Mesodermal cell (in vitro differentiated cells): ENCODE measurements at regions not wholly inside any gene's neighbourhood (a gene's known extent, or its start where the extent isn't known, plus 50 kb on each side); places are given as distances from the start of the nearest gene placed in this dataset.

ENCODE experiments used
- H3K27ac ChIP-seq: 2 replicates; pipeline ENCODE4 v1.7.0; 2013; ENCODE audit warnings: mild to moderate bottlenecking, low read depth, low read length, moderate library complexity; ENCODE audit not compliant: severe bottlenecking
- H3K36me3 ChIP-seq: 2 replicates; pipeline ENCODE4 v1.7.1; 2013; ENCODE audit warnings: mild to moderate bottlenecking, low read length, moderate library complexity; ENCODE audit not compliant: control insufficient read depth, insufficient read depth
- H3K4me1 ChIP-seq: one replicate; pipeline ENCODE4 v1.7.1; 2013; ENCODE audit warnings: mild to moderate bottlenecking, low read length; ENCODE audit not compliant: insufficient read depth, control insufficient read depth, poor library complexity, severe bottlenecking
- H3K4me3 ChIP-seq: 2 replicates; pipeline ENCODE4 v1.7.0; 2013; ENCODE audit warnings: low read length, control low read depth, mild to moderate bottlenecking; ENCODE audit not compliant: insufficient read depth, poor library complexity, severe bottlenecking; ENCODE audit errors: extremely low read depth
- H3K9me3 ChIP-seq: 2 replicates; pipeline ENCODE4 v1.7.1; 2013; ENCODE audit warnings: mild to moderate bottlenecking, low read length, moderate library complexity; ENCODE audit not compliant: control insufficient read depth
- WGBS, 2 experiments: methylation state at CpG; one replicate each; pipeline ENCODE4 v1.1.5; 2013; ENCODE audit warnings: missing lambda C conversion rate in 2 of 2; ENCODE audit not compliant: insufficient coverage in 2 of 2; 5-methylcytosine and 5-hydroxymethylcytosine counted together

- Histone ChIP-seq H3K9me3 (no peaks in the 10 kb centered on the region), H3K27ac (no peak overlapping the region), H3K36me3 (no peaks in the 10 kb centered on the region), H3K4me3 (no peak overlapping the region), H3K4me1 (no peaks in the 10 kb centered on the region)
- no CpG with 5 or more reads among the region's 5 CpGs for WGBS, 2 experiments
Measured at GRCh38 chr2:235129850-235130249, 178.0 kb downstream of the SH3BP4 start.

GRCh38 chr2:235131334-235132305 lies 179.8 kb downstream of the SH3BP4 start:
- 89 to 91% methylated on average over 16 to 17 of the region's 21 CpGs for WGBS, 2 experiments
- Histone ChIP-seq H3K4me1 (no peaks in the 10 kb centered on the region), H3K27ac (no peak overlapping the region), H3K4me3 (no peak overlapping the region), H3K36me3 (no peaks in the 10 kb centered on the region), H3K9me3 (peaks cover 3% of the 10 kb centered on the region)

GRCh38 chr2:235132651-235133050 lies 180.8 kb downstream of the SH3BP4 start:
- Histone ChIP-seq H3K9me3 (peaks cover 3% of the 10 kb centered on the region), H3K36me3 (no peaks in the 10 kb centered on the region), H3K4me1 (no peaks in the 10 kb centered on the region), H3K4me3 (no peak overlapping the region), H3K27ac (no peak overlapping the region)
- whole genome bisulfite sequencing, 2 experiments = no CpG with 5 or more reads among the region's 2 CpGs

GRCh38 chr2:235133837-235134236 lies 182.0 kb downstream of the SH3BP4 start:
- WGBS, 2 experiments = 83 to 88% methylated on average over 1 to 2 of the region's 2 CpGs
- H3K27ac ChIP-seq = no peak overlapping the region
- H3K4me1 ChIP-seq = no peaks in the 10 kb centered on the region
- no peaks in the 10 kb centered on the region for H3K36me3 ChIP-seq
- no peak overlapping the region for H3K4me3 ChIP-seq
- peaks cover 3% of the 10 kb centered on the region for H3K9me3 ChIP-seq

GRCh38 chr2:235134420-235134819 lies 182.6 kb downstream of the SH3BP4 start:
- Histone ChIP-seq H3K4me3 (no peak overlapping the region), H3K27ac (no peak overlapping the region), H3K9me3 (peaks cover 3% of the 10 kb centered on the region), H3K36me3 (no peaks in the 10 kb centered on the region), H3K4me1 (no peaks in the 10 kb centered on the region)
- 94 to 96% methylated on average over 2 to 3 of the region's 3 CpGs for WGBS, 2 experiments

GRCh38 chr2:235135195-235135965 lies 183.6 kb downstream of the SH3BP4 start:
- no peaks in the 10 kb centered on the region for H3K4me1 ChIP-seq
- H3K27ac ChIP-seq = no peak overlapping the region
- H3K36me3 ChIP-seq = no peaks in the 10 kb centered on the region
- WGBS, 2 experiments = 81 to 97% methylated on average over 1 to 4 of the region's 4 CpGs
- H3K9me3 ChIP-seq = peaks cover 3% of the 10 kb centered on the region
- H3K4me3 ChIP-seq = no peak overlapping the region

GRCh38 chr2:235135990-235136561 lies 184.3 kb downstream of the SH3BP4 start:
- WGBS, 2 experiments = 56 to 68% methylated on average over 10 to 11 of the region's 19 CpGs
- H3K9me3 ChIP-seq = peaks cover 3% of the 10 kb centered on the region
- no peaks in the 10 kb centered on the region for H3K4me1 ChIP-seq
- H3K36me3 ChIP-seq = no peaks in the 10 kb centered on the region
- H3K27ac ChIP-seq = no peak overlapping the region
- H3K4me3 ChIP-seq = no peak overlapping the region

GRCh38 chr2:235138339-235138738 lies 186.5 kb downstream of the SH3BP4 start:
- no peak overlapping the region for H3K27ac ChIP-seq
- H3K4me1 ChIP-seq = no peaks in the 10 kb centered on the region
- peaks cover 3% of the 10 kb centered on the region for H3K9me3 ChIP-seq
- H3K36me3 ChIP-seq = no peaks in the 10 kb centered on the region
- 94 to 96% methylated on average over 7 to 9 of the region's 10 CpGs for WGBS, 2 experiments
- H3K4me3 ChIP-seq = no peak overlapping the region

- WGBS, 2 experiments = 89 to 97% methylated on average over 17 to 18 of the region's 19 CpGs
Measured at GRCh38 chr2:235139956-235140800, 188.4 kb downstream of the SH3BP4 start.

GRCh38 chr2:235140801-235141081 lies 188.9 kb downstream of the SH3BP4 start:
- Histone ChIP-seq H3K4me1 (no peaks in the 10 kb centered on the region), H3K36me3 (no peaks in the 10 kb centered on the region), H3K27ac (no peak overlapping the region), H3K4me3 (no peak overlapping the region), H3K9me3 (no peaks in the 10 kb centered on the region)
- WGBS, 2 experiments = 100% methylated on average over 5 of the region's 5 CpGs; no CpG with 5 or more reads in 1 of the 2 experiments

More at GRCh38 chr2:235139956-235140800, 188.4 kb downstream of the SH3BP4 start:
- Histone ChIP-seq H3K4me3 (no peak overlapping the region), H3K36me3 (no peaks in the 10 kb centered on the region), H3K4me1 (no peaks in the 10 kb centered on the region), H3K27ac (no peak overlapping the region), H3K9me3 (peaks cover 1% of the 10 kb centered on the region)
